Lung (tissue), 11 donors: ENCODE measurements at regions not wholly inside any gene's neighbourhood (a gene's known extent, or its start where the extent isn't known, plus 50 kb on each side); places are given as distances from the start of the nearest gene placed in this dataset.
A peak's percentile ranks its signal among the peaks of the same experiment; 100 is the strongest.

Source experiments
- ATAC-seq: fragments of 200-7000 bp; cut with Tn5 transposase; one replicate; pipeline ENCODE4 v1.9.1; 2020; ENCODE audit warnings: moderate number of reproducible peaks; ENCODE audit not compliant: insufficient read depth, low FRiP score
- DNase-seq, 3 donors: peaks; one replicate each; pipeline ENCODE4 v3.0.0-alpha.2; 2013 to 2017
- H3K27ac ChIP-seq, 2 donors: one replicate each; pipeline ENCODE4 v1.5.1; 2013; ENCODE audit warnings: mild to moderate bottlenecking in 2 of 2, moderate library complexity in 2 of 2, control low read depth in 1 of 2, inconsistent platforms in 1 of 2, low read depth in 1 of 2, low read length in 1 of 2
- H3K27me3 ChIP-seq, 3 donors: one replicate each; pipeline ENCODE4 v1.5.1; 2013; ENCODE audit warnings: low read length in 2 of 3; ENCODE audit not compliant: control insufficient read depth in 3 of 3, insufficient read depth in 3 of 3
- H3K36me3 ChIP-seq, 4 donors: one replicate each; pipeline ENCODE4 v1.5.1; 2013; ENCODE audit warnings: low read length in 4 of 4, mild to moderate bottlenecking in 1 of 4, moderate library complexity in 1 of 4; ENCODE audit not compliant: control insufficient read depth in 4 of 4, insufficient read depth in 4 of 4
- H3K4me1 ChIP-seq, 5 donors: one replicate each; pipeline ENCODE4 v1.5.1; 2013; ENCODE audit warnings: low read length in 5 of 5, mild to moderate bottlenecking in 2 of 5, moderate library complexity in 1 of 5; ENCODE audit not compliant: control insufficient read depth in 5 of 5, insufficient read depth in 5 of 5
- H3K4me3 ChIP-seq: one replicate; pipeline ENCODE4 v1.5.1; 2013; ENCODE audit warnings: mild to moderate bottlenecking, control low read depth, moderate library complexity
- H3K9ac ChIP-seq, 2 donors: one replicate each; pipeline ENCODE4 v1.5.1; 2013; ENCODE audit warnings: low read length in 2 of 2, control low read depth in 1 of 2; ENCODE audit not compliant: insufficient read depth in 1 of 2
- H3K9me3 ChIP-seq, 4 donors: one replicate each; pipeline ENCODE4 v1.5.1; 2013; ENCODE audit warnings: low read length in 3 of 4, mild to moderate bottlenecking in 1 of 4, moderate library complexity in 1 of 4; ENCODE audit not compliant: control insufficient read depth in 4 of 4, insufficient read depth in 3 of 4
- CTCF ChIP-seq: IDR thresholded peaks from 2 replicates; pipeline ENCODE4 v1.5.1; 2012; ENCODE audit warnings: mild to moderate bottlenecking; ENCODE audit errors: control extremely low read depth, extremely low read depth
- WGBS, 2 donors: extraction: QIAGEN DNeasy Blood & Tissue Kit; methylation state at CpG; one replicate each; pipeline ENCODE4 v1.1.7; 2013; 5-methylcytosine and 5-hydroxymethylcytosine counted together
- donor health status: control.
- donor health status: control.
- donor health status: Bipolar disorder and iron deficiency.
- donor health status: healthy.
- donor health status: DM: yes; HTN: yes; CAD: no.

DNA sequence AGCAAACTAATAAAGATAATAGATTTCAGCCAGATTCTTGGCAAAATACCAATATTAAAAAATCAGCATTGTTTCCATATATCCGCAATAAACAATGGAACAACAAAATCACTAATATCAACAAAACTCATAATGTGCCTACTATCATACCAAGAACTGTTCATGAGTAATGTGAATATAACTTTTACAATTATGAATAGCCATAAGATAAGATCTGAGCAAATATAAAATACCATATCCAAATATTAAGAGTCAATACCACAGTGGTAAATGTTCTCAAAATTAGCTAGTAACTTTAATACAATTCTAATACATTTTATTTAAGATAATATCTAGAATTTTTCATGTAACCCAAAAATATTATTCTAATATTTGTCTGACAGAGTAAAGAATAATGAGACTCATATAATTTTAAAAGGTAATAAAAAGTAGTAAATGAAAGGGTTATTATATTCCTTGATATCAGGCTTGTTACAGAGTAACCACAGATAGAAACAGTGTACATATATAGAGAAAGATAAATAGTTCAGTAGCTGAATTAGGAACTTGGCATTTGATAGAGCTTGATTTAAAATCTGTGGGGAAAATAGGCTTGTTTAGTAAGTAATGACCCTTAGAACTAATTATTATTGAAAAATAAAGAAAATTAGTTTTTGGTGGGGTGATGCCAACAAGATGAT lies 2126.6 kb downstream of the MRPL39 start:
- no peak overlapping the region for H3K27ac ChIP-seq
- H3K27me3 ChIP-seq = no peaks in the 10 kb centered on the region
- H3K36me3 ChIP-seq = no peaks in the 10 kb centered on the region
- 84 to 98% methylated on average over 1 of the region's 1 CpG for WGBS, 2 donors
- DNase-seq (no peak), ATAC-seq (no peak)
- H3K4me1 ChIP-seq = no peaks in the 10 kb centered on the region
- no peak for TF ChIP-seq CTCF
- no peak overlapping the region for H3K4me3 ChIP-seq
- H3K9ac ChIP-seq = no peak overlapping the region
- no peaks in the 10 kb centered on the region for H3K9me3 ChIP-seq

- H3K9me3 ChIP-seq = no peaks in the 10 kb centered on the region
- no peak overlapping the region for H3K9ac ChIP-seq
- H3K36me3 ChIP-seq = no peaks in the 10 kb centered on the region
- DNase-seq (no peak), ATAC-seq (no peak)
- no peaks in the 10 kb centered on the region for H3K27me3 ChIP-seq
- no peak overlapping the region for H3K4me3 ChIP-seq
- TF ChIP-seq CTCF = no peak
- H3K27ac ChIP-seq = no peak overlapping the region
- no peaks in the 10 kb centered on the region for H3K4me1 ChIP-seq
These were observed 2128.9 kb downstream of the MRPL39 start for GRCh38 chr21:23478381-23478780.

- DNase-seq = peak in 2 of 3 donors; percentile 8 to 28
- no peaks in the 10 kb centered on the region for H3K36me3 ChIP-seq
- WGBS, 2 donors = 69 to 81% methylated on average over 7 of the region's 7 CpGs
- H3K27me3 ChIP-seq = no peaks in the 10 kb centered on the region
- no peak for ATAC-seq
- H3K4me3 ChIP-seq = no peak overlapping the region
- no peak for TF ChIP-seq CTCF
- H3K27ac ChIP-seq = no peak overlapping the region
- H3K9me3 ChIP-seq = no peaks in the 10 kb centered on the region
- no peak overlapping the region for H3K9ac ChIP-seq
- no peaks in the 10 kb centered on the region for H3K4me1 ChIP-seq
These were observed 2131.7 kb downstream of the MRPL39 start for GRCh38 chr21:23475281-23476219.
